ENCODE measurements at regions not wholly inside any gene's neighbourhood (a gene's known extent, or its start where the extent isn't known, plus 50 kb on each side); places are given as distances from the start of the nearest gene placed in this dataset.

DNA sequence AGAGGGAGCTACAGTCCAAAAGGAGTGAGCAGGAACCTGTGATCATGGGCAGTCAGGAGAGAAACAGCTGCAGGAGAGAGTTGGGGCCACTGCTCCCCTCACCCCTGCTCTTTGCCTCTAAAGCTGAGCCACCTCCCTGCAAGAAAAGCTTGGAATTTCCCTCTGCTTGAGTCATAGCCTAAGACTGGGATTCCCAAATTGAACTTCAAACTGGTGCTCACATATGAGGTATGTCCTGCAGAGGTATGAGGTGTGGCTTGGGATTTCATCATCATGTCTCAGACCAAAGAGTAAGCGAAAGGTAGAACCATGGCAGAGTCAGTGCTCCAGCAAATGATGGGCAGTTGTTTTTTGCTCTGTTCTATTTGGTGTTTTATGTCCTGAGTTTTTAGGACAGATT lies 237.1 kb upstream of the NRP1 start:
- DNase-seq, result no peak

GRCh38 chr10:33570495-33570894 lies 236.0 kb upstream of the NRP1 start:
- no peak for DNase-seq

DNA sequence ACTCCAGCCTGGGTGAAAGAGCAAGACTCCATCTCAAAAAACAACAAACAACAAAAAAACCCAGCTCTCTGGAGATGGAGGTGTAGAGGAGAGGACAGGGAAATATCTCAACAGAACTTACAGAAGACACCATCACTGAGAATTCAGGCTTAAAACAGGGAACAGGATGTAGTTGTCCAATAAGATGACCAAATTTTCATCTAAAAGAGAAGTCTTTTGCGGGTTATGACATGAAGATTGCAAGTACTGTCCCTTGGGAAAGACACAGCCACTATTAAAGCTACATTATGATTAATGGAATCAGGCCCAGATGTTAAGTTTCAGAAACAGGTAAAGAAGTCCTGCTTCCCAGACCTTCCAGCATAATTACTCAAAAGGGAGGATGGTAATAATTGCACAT lies 235.2 kb upstream of the NRP1 start:
- no peak for DNase-seq

- DNase-seq, result no peak
These were observed 232.0 kb upstream of the NRP1 start for GRCh38 chr10:33566426-33566825.

- DNase-seq, result no peak
These were observed 231.5 kb upstream of the NRP1 start for GRCh38 chr10:33566001-33566400.

DNA sequence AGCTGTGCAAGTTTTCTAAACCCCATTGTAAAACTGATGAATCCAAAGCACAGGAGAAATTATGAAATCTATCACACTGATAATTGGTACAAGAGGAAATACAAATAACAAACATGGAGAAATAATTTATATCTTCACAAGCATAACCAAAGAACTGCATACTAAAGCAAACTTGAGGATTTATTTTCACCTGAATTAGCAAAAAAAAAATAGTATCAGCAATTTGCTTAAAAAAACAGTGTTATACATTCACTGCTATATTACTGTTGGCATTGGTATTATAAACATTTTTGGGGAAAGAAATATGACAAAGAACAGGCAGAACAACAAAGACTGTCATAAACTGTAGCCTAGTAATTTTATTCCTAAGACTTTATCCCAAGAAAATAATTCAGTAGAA lies 230.8 kb upstream of the NRP1 start:
- DNase-seq, result no peak

- DNase-seq, result no peak
These were observed 224.6 kb upstream of the NRP1 start for GRCh38 chr10:33559105-33559504.

- no peak for DNase-seq
These were observed 222.8 kb upstream of the NRP1 start for GRCh38 chr10:33557313-33557712.

GRCh38 chr10:33556620-33557019 lies 222.2 kb upstream of the NRP1 start:
- DNase-seq, result no peak

- no peak for DNase-seq
These were observed 221.6 kb upstream of the NRP1 start for GRCh38 chr10:33556103-33556502.

GRCh38 chr10:33553748-33554571 lies 219.5 kb upstream of the NRP1 start:
- no peak for DNase-seq

DNA sequence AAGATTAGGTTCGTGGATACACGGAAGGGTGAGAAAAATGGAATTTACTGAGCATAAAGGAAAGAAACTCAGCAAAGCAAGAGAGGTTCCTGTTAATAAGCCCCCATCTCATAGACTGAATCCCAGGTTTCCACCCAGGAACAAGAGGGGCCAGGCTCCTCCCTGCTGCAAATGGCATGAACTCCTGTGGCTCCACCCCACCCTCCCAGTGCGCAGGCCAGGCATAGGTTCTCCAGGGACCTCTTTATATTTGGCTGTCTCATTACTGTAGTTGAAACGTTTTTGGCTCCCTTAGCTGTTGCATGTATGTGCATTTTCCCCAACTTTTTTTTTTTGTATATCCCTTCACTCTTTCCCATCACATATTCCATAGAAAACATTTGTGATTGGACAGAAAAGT lies 217.8 kb upstream of the NRP1 start:
- DNase-seq, result no peak

DNA sequence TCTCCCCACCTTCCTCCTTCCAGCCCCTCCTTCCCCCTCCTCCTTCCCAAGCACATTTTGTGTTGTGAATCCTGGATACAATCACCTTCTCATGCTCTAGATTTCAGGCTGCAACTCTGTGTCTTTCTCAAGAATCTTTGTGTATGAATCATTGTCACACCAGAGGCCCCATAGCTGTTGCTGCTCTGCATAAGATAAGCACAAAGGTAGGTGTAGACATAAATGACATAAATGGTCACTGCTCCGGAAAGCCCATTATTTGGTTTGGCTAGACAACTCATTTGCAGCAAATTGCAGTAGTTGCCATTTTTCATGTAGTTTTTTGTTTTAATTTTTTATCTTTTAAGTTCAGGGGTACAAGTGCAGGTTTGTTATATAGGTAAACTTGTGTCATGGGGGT lies 216.3 kb upstream of the NRP1 start:
- DNase-seq, result no peak

- no peak for DNase-seq
These were observed 213.5 kb upstream of the NRP1 start for GRCh38 chr10:33547976-33548375.

DNA sequence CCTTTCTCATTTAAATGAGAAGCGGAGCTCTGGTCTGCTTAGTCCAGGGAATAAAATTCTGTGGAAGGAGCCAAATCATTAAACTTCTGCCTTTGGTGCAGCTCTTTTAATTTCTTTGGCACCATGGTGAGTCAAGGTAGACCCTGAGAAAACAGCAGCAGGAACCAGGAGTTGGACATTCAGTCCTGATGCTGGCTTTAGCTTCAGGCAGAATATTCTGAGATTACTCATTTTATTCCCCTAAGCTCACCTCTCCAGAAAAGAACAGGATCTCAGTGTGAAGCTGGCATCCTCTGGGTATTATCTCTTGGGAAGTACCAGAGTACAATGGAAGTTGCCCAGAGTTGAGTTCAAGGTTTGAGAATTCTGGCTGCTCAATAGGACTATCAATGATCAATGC lies 211.6 kb upstream of the NRP1 start:
- no peak for DNase-seq

DNA sequence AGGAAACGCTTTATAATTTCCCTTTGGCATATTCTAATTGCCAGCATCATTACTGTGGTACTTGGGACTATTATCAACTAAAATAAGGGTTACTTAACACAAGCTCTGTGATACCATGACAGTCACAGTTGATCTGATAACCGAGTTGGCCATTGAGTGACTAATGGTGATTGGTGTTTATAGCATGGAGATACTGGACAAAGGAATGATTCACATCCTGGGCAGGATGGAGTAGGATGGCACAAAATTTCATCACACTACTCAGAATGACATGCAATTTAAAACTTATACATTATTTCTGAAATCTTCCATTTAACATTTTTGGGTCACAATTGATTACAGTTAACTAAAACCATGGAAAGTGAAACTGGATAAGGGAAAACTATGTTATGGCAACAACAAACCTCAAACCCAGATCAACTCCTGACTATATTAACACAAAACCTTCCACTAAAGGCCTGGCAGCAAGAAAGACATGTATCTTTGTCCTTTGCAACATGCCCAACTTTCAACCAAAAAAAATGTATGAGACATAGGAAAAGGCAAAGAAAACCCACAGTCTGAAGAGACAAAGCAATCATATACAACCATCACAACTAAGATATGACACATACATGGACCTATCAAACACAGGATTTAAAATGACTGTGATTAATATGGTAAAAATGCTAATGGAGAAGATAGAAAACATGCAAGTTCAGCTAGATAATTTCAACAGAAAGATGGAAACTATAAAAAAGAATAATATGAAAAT lies 208.5 kb upstream of the NRP1 start:
- no peak for DNase-seq

DNA sequence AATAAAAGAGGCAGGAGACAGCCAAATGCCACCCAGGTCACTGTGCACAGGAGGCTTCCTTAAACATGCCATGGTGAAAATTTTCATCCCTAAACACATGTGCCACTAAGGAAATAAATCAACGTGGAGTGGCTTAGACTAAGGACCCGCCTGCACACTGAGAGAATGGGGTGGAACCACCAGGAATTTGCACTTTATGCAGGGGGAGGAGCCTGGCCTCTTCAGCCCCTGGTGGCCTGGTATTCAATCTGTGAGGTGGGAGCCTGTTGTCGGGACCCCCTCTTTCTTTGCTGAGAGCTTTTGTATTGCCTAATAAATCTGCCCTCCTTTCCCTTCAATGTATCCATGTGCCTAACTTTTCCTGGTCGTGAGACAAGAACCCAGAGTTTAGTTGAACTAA lies 204.6 kb upstream of the NRP1 start:
- no peak for DNase-seq

DNA sequence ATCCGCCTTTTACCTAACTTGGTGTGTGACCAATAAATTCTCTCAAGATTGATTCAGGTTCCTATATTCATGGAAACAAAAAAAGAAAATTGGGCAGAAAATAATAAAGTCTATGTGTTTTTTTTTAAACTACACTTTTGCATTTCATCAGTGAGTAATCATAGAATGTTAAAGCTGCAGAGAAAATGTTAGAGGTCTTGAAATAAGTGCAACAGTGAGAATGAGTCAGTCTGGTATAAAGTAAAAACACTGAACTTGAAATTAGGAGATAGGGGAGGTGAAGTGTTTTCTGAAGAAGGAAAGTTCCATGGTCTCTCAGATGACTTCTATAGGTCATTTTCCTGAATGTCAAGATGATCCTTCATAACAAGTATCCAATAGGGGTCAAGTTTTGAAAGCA lies 202.6 kb upstream of the NRP1 start:
- DNase-seq, result no peak

GRCh38 chr10:33536508-33536907 lies 202.0 kb upstream of the NRP1 start:
- no peak for DNase-seq

GRCh38 chr10:33535866-33536265 lies 201.4 kb upstream of the NRP1 start:
- DNase-seq, result no peak

GRCh38 chr10:33534416-33534815 lies 199.9 kb upstream of the NRP1 start:
- no peak for DNase-seq

DNA sequence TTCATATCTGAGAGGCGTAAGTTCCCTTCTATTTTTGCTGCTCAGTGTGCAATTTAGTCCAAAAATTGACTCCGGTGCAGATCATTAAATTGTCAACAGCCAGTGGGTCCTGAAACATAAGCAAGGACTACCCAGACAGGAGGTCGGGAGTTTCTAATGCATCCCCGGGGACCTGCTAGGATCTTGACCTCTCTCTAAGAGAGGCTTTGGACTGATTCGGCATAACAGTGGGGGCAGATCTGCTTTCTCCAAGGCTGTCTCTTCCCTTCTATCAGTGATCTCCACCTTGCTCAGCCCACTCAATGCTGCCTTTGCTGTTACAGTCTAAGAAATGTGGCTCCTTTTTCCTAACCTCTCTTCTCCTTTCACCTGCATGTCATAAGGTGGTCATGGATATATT lies 199.1 kb upstream of the NRP1 start:
- DNase-seq, result no peak

DNA sequence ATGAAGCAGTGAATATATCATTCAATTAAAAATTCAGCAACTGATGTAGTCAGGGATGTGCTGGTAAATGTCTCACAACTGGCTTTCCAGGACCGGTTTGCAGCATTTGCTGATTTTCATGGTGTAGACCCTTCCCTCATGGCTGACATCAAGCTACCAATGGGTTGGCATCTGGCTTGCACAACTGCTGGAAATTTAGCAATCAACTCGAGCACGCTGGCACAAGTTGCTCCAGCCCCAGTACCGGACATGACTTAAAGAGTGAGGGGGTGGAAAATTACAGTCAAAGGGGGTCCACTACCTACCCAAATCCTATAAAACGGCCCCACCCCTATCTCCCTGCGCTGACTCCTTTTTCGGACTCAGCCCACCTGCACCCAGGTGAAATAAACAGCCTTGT lies 198.4 kb upstream of the NRP1 start:
- DNase-seq, result no peak

GRCh38 chr10:33529234-33529633 lies 194.8 kb upstream of the NRP1 start:
- no peak for DNase-seq

DNA sequence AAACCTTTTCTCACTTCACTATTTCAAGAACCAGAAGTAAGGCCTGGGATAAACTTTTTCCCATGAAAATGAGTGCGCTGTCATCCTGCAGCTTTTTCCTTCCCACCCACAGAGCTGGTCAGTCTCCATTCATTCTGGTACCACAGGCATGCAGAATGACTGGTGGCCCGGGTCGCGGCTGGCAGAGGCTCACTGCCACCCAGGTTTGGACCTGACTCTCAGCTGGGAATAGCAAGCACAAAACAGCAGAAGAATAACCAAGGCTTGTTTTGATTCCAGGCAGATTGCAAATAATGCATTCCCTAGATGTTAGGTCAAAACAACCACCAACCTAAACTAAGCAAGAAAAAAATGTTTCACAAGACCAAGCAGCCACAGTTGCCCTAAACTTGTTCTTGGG lies 190.5 kb upstream of the NRP1 start:
- DNase-seq, result no peak

All from activated CD4-positive, alpha-beta T cell treated with anti-CD3 and anti-CD28 coated beads, Interleukin-10, Interleukin-2, amounts not matched to agents 100 ng/mL and 50 ng/mL, durations not matched to agents 16 hours and 8 hours (primary cell).